Dedifferentiated amniotic fluid mesenchymal stem cell (primary cell): ENCODE measurements at regions not wholly inside any gene's neighbourhood (a gene's known extent, or its start where the extent isn't known, plus 50 kb on each side); places are given as distances from the start of the nearest gene placed in this dataset.
"Not testable (repeated sequence)": the region's sequence is repeated elsewhere in the genome, so short reads cannot be mapped to it uniquely, and the experiment has no call there.

Source experiments
- DNase-seq: peaks from one replicate; pipeline ENCODE4 v3.0.0-alpha.2; 2016; ENCODE audit errors: extremely low spot score

DNA sequence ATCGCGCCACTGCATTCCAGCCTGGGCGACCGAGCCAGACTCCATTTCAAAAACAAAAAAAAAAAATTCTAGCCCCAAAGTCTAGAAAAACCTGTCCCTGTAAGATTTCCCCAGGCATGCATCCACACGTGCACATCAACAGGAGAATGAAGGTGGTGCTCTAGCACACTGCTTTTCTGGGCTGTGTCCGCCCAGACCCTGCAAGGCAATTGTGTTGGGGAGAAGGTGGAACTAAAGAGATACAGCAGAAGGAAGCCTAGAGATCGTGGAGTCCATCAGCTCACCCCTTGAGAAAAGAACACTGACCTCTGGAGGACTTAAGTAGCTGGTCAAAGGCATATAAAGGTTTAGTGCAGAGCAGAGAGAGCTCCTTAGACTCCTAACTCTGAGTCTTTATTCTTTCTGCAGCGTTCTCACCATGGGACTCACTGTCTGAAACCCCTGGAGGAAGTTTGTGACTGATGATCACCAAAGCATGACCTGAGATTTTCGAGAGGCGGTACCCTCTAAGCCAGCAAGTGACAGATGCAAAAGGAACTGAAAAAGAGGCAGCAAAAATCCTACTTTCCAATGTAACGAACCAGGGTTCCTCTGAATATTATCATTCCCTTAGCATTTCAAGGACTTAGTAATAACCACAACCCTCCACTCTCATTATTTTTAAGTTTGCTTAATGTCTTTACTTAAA, 179.8 kb downstream of the MEX3B start:
- DNase-seq = no peak

DNA sequence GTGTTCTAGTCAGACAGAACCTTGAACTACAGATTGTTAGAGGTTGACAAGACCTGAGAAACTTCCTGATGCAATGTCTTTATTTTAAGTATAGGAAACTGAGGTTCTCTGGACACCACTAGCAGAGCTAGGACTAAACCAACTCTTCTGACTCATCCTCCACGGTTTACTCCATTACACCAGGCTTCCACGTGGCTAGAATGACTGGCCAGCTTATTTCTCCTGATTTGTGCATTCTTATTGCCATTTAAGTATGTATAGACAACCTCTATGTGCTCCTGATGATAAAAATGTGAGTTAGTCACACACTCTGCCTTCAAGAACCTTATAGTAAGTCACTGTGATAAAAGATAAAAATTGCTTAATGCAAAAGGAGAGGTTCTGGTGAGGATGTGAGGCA, 182.7 kb downstream of the MEX3B start:
- no peak for DNase-seq

DNA sequence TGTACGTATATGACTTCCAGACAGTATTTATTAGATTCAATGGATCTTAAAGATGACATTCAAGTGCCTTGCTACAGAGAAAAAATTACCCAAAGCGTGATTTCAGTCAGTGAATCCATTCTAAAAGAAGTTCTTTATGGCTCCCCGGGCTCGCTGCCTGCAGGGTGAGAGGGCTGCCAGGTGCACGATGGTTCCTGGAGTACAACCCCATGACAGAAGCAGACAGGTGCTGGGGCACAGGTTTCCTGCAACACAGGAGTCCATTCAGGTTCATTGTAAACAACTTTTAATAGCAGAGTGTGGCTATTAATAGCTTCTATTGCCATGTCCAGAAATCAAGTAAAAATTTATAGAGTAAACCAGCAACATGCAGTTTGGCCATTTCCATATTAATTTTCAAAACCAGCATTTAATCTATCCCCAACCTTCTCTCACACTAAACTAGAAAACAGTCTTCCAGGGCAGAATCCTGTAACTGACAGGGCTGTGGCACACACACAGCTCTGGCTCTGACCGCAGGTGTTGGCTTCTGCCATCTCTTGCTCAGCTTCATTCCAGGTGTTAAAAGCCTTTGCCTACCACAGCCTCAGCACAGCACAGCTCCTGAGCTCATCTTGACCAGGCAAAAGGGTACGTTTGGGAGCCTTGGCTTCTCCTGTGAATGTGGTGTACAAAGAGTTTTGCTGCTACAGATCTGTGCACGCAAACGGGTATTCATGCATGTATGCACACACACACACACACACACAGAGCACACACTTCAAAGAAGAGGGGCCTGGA, 185.9 kb downstream of the MEX3B start:
- no peak for DNase-seq

DNA sequence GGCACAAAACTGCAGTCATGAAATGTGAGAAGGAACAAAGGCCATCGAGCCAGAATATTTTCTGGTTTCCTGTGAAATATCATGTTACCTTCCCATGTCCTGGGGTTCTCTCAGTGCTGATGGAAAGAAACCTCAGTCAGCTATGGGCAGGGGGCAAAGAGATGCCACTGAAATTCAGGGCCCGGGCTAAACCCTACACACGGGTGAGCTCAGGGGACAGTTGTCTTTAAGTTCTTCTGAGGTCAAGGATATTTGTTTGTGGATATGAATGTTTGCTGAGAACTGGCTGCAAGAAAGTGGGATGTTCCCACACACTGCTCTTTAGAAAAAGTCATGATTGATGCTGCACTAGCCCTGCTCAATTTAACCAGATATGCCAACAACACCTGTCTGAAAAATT, 187.2 kb downstream of the MEX3B start:
- DNase-seq = no peak

DNA sequence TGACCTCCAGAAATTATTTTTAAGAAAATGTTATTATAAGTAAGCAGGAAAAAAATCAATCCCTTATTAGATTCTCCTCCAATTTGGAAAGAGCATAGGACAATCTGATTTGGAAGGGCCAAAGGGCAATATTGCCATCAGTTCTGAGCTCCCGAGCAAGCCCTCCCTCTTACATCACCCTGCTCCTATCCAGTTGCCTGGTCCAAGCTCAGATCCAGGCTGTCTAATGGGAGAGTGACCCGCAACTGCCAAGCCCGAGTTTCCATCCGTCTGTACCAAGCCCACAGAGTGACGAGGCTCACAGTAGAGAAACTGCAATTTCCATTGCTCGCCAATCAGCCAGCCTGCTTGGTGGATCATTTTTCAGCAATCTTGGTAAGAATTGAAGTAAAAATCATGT, 187.7 kb downstream of the MEX3B start:
- no peak for DNase-seq

DNA sequence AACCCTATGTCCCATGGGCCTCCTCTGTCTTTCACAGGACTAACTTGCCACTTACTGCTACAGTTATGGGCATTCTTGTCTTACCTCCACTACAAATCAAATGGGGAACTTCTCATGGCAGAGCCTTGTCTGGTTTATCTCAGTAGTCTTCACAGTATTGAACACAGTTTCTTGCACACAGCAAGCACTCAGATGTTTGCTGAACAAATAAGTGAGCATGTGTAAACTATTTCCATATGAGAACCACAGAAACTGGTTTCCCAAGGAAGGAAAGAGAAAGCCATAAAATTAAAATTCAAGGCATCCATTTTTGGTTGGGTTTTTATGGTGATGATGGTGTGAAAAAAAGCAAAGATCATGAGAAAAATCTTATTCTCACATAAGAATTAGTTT, 189.2 kb downstream of the MEX3B start:
- DNase-seq = no peak

DNA sequence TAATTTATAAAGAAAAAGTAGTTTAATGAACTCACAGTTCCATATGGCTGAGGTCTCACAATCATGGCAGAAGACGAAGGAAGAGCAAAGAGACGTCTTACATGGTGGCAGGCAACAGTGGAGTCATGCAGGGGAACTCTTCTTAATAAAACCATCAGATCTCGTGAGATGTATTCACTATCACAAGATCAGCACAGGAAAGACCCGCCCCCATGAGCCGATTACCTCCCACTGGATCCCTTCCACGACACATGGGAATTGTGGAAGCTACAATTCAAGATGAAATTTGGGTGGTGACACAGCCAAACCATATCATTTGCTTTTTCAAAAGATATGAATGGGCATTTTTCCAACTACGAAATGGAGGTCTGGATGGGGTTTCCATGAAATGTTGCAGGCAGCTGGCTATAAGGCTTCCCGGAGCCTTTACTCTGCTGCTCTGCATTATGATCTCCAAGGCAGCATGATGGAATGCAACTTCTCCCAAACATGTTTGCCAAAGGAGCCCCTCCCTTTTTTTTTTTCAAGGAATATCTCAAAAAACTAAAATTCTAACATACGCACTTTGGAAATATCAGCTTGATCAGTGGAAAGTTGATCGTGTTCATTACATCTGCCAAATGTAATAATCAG, 189.7 kb downstream of the MEX3B start:
- DNase-seq = no peak

DNA sequence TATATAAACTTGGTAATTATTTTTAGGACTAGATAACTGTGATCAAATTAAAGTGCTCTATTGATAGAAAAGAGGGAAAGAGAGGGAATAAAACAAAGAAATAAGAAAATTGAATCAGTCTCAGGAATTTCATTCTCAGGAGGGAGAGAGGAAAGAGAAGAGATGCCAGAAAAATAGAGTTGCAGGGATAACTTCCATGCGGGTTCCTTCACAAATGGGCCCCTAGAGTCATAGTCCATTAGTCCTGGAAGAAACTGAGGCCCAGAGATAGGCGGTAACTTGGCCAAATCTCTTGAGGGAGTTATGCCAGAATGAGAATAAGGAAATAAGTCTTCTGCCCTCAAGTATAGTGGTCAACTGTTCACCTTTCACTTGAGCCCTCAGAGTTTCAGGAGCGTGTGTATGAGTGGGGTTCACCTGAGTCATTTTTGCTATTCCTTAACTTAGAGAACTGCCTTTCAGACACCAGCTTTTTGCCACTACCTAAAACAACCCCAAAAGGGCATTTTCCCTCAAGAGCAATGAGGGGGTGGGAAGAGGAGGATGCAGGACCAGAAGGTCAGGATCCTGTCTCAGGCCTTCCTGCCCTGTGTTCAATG, 192.6 kb downstream of the MEX3B start:
- DNase-seq = no peak

DNA sequence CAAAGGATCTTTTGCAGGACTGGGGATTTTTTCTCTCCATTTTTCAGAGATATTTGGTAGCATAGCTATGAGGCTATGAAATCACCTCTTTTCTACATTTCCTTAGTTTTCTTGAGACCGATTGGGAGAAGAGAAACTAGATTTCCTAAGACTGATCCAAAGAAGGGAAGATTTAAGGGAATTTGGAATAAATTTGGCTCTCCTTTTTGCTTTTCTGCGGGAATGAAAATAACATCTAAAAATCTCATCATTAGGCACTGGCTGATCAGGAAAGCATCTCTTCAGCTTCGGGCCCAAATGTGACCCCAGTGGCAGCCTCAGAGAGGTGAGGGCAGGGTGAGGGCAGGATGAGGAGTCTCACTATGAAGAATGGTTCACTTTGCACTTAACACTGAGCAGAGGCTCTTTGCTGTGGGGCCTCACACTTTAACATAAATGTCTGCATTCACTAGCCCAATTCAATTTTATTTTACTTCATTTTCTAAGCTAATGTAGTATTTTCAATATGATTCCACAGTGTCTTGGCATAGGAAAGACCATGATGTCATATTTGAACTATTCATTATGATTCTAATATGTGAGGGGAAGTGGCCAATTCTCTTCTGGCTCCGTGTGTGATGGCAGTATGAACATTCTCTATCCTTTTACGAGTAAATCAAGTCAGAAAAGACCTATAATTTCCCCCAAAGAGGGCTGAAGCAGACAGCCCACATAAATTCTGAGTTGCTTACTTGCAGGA, 193.2 kb downstream of the MEX3B start:
- peak; percentile 32 for DNase-seq

DNA sequence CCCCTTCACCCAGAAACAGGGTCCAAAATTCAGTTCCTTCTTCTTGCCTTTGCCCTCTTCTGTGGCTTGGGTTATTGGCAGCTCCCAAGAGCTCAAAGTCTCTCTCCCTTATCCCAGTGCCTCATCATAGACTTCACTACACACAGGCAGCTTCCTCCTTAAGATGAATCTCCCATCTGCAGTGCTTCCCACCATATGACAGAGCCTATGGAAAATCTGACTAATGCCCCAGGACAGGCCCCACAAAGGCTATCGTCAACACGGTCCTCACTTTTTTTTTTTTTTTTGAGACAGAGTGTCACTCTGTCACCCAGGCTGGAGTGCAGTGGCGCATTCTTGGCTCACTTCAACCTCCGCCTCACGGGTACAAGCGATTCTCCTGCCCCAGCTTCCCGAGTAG, 194.1 kb downstream of the MEX3B start:
- no peak for DNase-seq

DNA sequence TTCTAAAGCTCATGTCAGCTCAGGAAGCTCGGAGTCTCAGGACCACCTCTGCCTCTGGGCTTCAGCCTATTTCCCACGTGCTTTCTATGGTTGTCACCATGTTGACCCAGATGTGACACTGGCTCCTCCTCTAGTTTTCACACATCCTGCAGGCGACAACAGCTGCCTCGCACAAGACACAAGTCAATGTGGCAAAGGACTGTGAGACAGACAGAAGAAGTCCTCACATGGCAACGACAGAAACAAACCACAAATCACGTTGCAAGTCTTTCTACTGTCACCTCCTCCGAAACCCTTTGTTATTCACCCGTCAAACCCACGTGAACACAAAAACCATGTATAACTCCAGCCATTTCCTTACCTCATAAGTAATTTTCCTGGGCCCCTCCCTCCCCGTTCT, 194.5 kb downstream of the MEX3B start:
- DNase-seq = no peak

DNA sequence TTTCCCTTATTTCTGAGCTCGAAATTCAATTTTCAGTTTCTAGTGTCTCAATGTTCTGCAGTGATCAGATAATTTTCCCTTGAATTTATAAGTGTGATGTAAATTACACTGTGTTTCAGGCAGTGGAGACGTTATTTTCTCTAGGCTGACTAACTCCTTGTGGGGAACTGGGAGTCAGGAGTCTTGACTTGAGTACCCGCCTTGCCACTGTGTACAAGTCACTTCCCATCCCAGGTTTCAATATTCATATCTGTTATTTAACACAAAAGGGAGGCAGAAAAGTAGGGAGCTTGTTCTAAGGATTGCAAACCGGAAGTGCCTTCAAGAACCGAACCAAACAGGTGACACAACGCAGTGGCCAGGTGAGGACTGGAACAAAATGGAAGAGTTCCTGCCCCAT, 196.5 kb downstream of the MEX3B start:
- no peak for DNase-seq

DNA sequence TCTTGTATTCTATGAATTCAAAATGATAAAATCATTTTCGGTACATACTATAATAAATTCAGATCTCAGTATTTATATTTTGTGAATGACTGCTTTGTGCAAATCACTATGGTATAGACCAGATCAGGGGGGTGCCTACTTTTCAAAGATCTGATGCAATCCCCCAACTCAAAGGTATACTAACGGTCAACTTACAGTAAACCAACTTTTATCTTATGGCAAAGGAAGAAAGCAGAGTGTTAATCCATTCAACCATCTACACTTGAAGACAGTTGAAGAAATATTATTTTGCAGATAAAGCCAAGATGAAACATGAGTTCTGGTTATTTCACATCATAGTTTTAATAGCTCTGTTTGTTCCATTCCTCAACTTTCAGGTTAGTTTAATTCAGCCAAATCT, 197.1 kb downstream of the MEX3B start:
- DNase-seq = no peak

DNA sequence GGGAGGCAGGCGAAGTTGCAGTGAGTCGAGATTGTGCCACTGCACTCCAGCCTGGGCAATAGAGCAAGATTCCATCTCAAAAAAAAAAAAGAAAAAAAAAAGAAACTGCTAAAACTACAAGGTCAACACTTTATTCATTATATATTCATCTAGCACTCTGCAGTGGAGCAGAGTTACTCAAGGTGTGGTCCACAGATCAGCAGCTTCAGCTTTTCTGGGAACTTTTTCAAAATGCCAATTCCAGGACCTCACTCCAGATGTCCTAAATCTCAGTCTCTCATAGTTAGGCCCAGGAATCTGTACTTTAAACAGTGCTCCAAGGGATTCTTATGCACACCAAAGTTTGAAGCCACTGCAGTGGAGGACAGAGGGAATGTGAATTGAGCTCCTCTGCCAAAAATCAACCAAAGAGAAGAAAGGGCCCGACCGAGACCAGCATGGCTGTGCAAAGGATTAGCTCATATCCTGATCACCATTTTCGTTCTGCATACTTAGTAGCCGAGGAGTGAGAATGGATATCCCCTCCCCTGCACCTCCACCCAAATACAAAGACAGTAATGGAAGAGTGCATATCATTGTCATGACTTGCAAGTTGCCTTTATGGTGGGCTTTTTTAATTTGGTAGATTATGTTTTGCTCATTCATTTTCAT, 201.9 kb downstream of the MEX3B start:
- DNase-seq = no peak

DNA sequence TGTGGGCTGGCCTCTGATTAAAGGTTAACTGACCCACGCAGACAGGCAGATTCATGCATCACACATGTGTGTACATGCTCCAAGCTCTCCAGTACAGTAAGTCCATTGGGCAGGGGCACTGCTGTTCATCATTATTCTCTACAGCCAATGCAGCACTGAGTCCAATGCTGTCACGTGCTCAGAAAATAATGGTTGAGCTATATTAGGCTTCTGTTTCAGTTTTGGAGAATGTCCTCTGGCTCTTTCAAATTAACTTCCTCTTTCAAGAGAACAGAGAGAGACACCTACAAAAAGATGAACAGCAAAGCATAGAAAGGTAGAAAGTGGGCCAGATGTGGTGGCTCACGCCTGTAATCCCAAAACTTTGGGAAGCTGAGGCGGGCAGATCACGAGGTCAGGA, 202.6 kb downstream of the MEX3B start:
- DNase-seq = no peak

DNA sequence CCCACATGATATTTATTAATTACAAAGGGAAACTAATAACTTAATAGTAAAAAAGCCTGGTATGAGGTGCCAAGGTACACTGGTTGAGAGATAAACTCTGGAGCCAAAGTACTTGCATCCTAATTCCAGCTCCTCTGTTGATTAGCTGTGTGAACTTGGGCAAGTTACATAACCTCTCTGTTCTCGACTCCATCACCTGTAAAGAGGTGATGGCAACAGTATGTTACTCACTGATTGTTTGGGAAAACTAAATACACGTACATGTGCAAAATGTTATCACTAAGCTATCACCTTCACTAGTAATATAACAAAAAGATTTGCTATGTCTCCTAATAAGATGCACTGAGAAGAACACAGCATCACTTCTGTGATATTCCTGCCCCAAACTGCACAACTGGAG, 206.4 kb downstream of the MEX3B start:
- no peak for DNase-seq

DNA sequence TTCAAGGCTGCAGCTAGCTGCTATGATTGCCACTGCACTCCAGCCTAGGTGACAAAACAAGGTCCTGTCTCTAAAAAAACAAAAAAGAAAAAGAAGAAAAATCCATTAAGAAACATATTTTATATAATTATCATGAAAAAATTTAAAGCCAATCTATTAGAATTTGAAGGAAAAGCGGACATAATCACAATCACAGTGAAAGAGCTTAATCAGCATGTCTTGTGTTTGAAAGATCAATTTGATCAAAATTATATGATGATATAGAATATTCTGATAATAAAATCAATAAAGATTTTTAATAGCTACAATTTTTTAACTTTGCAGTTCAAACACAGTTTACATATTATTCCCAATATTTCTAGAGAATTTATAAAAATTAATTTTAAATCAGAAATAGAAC, 210.1 kb downstream of the MEX3B start:
- no peak for DNase-seq

DNA sequence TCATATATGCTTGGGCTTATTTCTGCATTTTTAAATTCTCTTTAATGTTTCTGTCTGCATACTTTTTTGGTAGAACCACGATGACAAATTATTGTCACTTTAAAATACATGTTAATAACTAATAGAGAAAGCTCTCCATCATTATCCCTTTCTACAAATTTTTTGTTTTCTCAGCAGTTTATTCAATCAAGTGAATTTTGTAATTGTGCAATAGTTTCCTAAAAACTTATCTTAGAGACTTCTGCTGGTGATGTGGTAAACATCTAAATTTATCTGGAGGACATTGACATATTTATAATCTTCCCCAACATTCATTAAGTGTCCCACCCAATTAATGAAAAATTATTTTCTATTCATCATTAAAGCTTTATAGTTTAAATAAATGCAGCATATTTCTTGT, 215.3 kb downstream of the MEX3B start:
- DNase-seq = no peak

DNA sequence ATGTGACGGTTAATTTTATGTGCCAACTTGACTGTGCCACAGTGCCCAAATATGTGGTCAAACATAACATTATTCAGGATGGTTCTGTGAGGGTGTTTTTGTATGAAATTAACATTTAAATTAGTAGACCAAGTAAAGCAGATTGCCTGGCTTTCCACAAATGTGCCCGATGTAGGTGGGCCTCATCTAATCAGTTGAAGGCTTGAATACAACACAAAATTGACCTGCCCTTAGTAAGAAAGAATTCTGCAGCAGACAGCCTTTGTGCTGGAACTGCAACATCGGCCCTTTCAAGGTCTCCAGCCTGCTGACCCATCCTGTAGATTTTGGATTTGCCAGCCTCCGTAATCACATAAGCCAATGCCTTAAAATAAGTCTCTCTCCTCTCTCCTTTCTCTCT, 215.9 kb downstream of the MEX3B start:
- no peak for DNase-seq

DNA sequence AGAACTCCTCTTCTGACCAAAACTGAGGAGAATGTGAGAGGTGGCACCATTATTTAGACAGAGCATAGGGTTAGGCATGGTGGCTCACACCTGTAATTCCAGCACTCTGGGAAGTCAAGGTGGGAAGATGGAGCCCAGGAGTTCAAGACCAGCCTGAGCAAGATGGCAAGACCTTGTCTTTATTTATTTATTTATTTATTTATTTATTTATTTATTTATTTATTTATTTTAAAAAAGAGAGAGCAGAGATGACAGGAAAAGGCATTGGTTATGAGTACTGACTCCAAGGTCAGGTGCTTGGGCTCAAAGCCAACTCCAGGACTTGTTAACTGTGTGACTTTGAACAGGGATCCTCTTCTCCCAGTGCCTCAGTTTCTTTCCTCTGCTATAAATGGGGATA, 217.7 kb downstream of the MEX3B start:
- no peak for DNase-seq

DNA sequence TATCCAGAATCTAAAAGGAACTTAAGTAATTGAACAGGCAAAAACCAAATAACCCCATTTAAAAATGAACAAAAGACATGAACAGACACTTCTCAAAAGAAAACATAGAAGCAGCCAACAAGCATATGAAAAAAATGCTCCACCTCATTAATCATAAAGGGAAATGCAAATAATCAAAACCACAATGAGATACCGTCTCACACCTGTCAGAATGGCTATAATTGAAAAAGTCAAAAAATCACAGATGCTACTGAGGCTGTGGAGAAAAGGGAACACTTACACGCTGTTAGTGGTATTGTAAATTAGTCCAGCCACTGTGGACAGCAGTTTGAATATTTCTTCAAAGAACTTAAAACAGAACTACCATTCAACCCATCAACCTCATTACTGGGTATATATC, 220.7 kb downstream of the MEX3B start:
- DNase-seq = no peak

DNA sequence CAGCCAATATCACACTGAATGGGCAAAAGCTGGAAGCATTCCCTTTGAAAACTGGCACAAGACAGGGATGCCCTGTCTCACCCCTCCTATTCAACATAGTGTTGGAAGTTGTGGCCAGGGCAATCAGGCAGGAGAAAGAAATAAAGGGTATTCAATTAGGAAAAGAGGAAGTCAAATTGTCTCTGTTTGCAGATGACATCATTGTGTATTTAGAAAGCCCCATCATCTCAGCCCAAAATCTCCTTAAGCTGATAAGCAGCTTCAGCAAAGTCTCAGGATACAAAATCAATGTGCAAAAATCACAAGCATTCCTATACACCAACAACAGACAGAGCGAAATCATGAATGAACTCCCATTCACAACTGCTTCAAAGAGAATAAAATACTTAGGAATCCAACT, 223.2 kb downstream of the MEX3B start:
- not testable (repeated sequence) for DNase-seq
